Sigmoid colon (tissue), 6 donors: ENCODE measurements at regions not wholly inside any gene's neighbourhood (a gene's known extent, or its start where the extent isn't known, plus 50 kb on each side); places are given as distances from the start of the nearest gene placed in this dataset.

Source experiments
- DNase-seq: peaks from one replicate; pipeline ENCODE4 v3.0.0-alpha.2; 2019
- H3K27ac ChIP-seq, 4 donors: fragments of 200-600 bp; sonication (generic); one replicate each; pipeline ENCODE4 v1.5.1; 2016 to 2019; ENCODE audit warnings: mild to moderate bottlenecking in 1 of 4
- H3K27me3 ChIP-seq, 3 donors: fragments of 200-600 bp; sonication (generic); one replicate each; pipeline ENCODE4 v1.5.1; 2019; ENCODE audit warnings: mild to moderate bottlenecking in 1 of 3
- H3K36me3 ChIP-seq, 4 donors: fragments of 200-600 bp; sonication (generic); one replicate each; pipeline ENCODE4 v1.5.1; 2016 to 2019
- H3K4me1 ChIP-seq, 4 donors: fragments of 200-600 bp; sonication (generic); one replicate each; pipeline ENCODE4 v1.5.1; 2017 to 2019
- H3K4me3 ChIP-seq, 4 donors: fragments of 200-600 bp; sonication (generic); one replicate each; pipeline ENCODE4 v1.5.1; 2017 to 2019; ENCODE audit warnings: mild to moderate bottlenecking in 2 of 4, moderate library complexity in 1 of 4
- H3K9me3 ChIP-seq, 4 donors: fragments of 200-600 bp in 3 of 4; sonication (generic) in 3 of 4; one replicate each; pipeline versions ENCODE4 v1.5.1 to v1.6.1; 2013 to 2019
- CTCF ChIP-seq, 4 experiments: fragments of 450-650 bp in 3 of 4; fragments of 200-600 bp in 1 of 4; IDR thresholded peaks; one replicate each; pipeline ENCODE4 v1.5.1; 2016 to 2019; ENCODE audit warnings: antibody characterized with exemption in 4 of 4, mild to moderate bottlenecking in 3 of 4, moderate library complexity in 2 of 4
- EP300 ChIP-seq, 4 donors: sonication (generic); formaldehyde crosslinking; IDR thresholded peaks; one replicate each; pipeline ENCODE4 v1.6.1; 2017; ENCODE audit warnings: antibody characterized with exemption in 4 of 4
- POLR2A ChIP-seq, 2 donors: fragments of 450-650 bp; IDR thresholded peaks; one replicate each; pipeline ENCODE4 v1.6.1; 2016; ENCODE audit warnings: antibody characterized with exemption in 2 of 2, mild to moderate bottlenecking in 2 of 2, moderate library complexity in 2 of 2
- POLR2AphosphoS5 ChIP-seq, 4 donors: sonication (generic); formaldehyde crosslinking; IDR thresholded peaks; one replicate each; pipeline ENCODE4 v1.6.1; 2017; ENCODE audit warnings: antibody characterized with exemption in 4 of 4
- WGBS, 2 donors: extraction: QIAGEN DNeasy Blood & Tissue Kit; methylation state at CpG; one replicate each; pipeline ENCODE4 v1.1.7; 2013; 5-methylcytosine and 5-hydroxymethylcytosine counted together
- intact Hi-C: fragments of 100-400 bp; cut with DNase I; formaldehyde crosslinking; loops from one replicate; pipeline ENCODE4 v1.15.1; 2023
- donor health status: healthy with polysubstance abuse.
- donor health status: healthy.

GRCh38 chr5:159777049-159777660, 139.1 kb upstream of the ADRA1B start:
- Histone ChIP-seq H3K9me3 (no peaks in the 10 kb centered on the region), H3K36me3 (no peaks in the 10 kb centered on the region), H3K4me1 (peaks cover 0 to 13% (median 8%) of the 10 kb centered on the region in 4 donors), H3K27me3 (no peaks in the 10 kb centered on the region), H3K27ac (no peak overlapping the region), H3K4me3 (no peak overlapping the region)
- DNase-seq = no peak
- TF ChIP-seq CTCF (IDR thresholded peaks at IDR 0.05) (no peak), POLR2A (IDR thresholded peaks at IDR 0.05) (no peak), POLR2AphosphoS5 (IDR thresholded peaks at IDR 0.05) (no peak), EP300 (IDR thresholded peaks at IDR 0.05) (no peak)
- intact Hi-C loops = no loop called here
- 92 to 93% methylated on average over 9 of the region's 9 CpGs for WGBS, 2 donors

DNA sequence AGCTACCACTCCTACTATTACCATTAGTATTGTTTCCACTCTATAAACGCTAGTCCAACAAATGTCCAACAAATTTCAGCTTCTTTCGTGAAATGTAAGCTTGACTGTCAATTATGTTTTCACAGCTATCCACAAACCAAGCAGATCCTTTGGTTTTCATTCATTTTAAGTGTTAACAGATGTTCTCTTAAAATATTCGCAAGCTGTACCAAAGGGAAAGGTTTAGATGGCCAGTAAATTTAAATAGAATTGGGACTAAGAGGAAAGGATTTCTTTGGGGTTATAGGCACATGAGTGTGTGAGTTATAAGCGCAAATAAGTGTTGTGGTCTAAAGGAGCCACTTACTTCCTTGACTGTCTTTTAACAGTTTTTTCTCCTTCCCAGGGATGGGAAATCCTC, 136.8 kb upstream of the ADRA1B start:
- Histone ChIP-seq H3K27ac (no peak overlapping the region), H3K27me3 (no peaks in the 10 kb centered on the region), H3K4me3 (no peak overlapping the region), H3K4me1 (no peaks in the 10 kb centered on the region), H3K36me3 (no peaks in the 10 kb centered on the region), H3K9me3 (no peaks in the 10 kb centered on the region)
- DNase-seq = no peak
- TF ChIP-seq EP300 (IDR thresholded peaks at IDR 0.05) (no peak), POLR2A (IDR thresholded peaks at IDR 0.05) (no peak), CTCF (IDR thresholded peaks at IDR 0.05) (no peak), POLR2AphosphoS5 (IDR thresholded peaks at IDR 0.05) (no peak)
- intact Hi-C loops = no loop called here
- 86% methylated on average over 4 of the region's 4 CpGs for WGBS, 2 donors

DNA sequence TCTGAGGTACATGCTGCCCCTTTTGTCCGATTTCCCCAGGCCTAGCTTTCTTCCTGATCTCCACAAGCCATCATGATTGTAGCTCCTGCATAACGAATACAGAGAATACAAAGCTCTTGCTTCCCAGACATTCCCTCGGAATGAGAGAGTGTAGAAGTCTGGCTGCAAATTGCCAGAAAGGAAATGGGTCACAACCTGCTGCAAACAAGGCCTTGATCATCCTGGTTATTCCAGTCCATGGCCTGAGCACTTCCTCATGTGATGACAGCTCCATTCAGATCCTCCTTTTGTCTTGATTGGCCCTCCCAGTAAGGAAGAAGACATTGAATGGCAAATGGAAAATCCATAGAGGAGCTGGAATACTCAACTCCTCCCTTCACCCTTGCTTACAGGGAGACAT, 136.0 kb upstream of the ADRA1B start:
- intact Hi-C loops = loop anchor here (10.0 kb wide), 1 partner anchor 135 kb away; the partner anchor contains the start of gene ADRA1B
- TF ChIP-seq POLR2A (IDR thresholded peaks at IDR 0.05) (no peak), CTCF (IDR thresholded peaks at IDR 0.05) (no peak), POLR2AphosphoS5 (IDR thresholded peaks at IDR 0.05) (no peak), EP300 (IDR thresholded peaks at IDR 0.05) (no peak)
- H3K36me3 ChIP-seq = no peaks in the 10 kb centered on the region
- no peak overlapping the region for H3K27ac ChIP-seq
- H3K27me3 ChIP-seq = no peaks in the 10 kb centered on the region
- no peak for DNase-seq
- 82 to 89% methylated on average over 3 of the region's 3 CpGs for WGBS, 2 donors
- H3K9me3 ChIP-seq = no peaks in the 10 kb centered on the region
- H3K4me1 ChIP-seq = no peaks in the 10 kb centered on the region
- H3K4me3 ChIP-seq = no peak overlapping the region

GRCh38 chr5:159781626-159782157, 134.6 kb upstream of the ADRA1B start:
- no peak for DNase-seq
- H3K9me3 ChIP-seq = no peaks in the 10 kb centered on the region
- intact Hi-C loops = loop anchor here (10.0 kb wide), 1 partner anchor 133 kb away; the partner anchor contains the start of gene ADRA1B
- no peaks in the 10 kb centered on the region for H3K4me1 ChIP-seq
- TF ChIP-seq EP300 (IDR thresholded peaks at IDR 0.05) (no peak), POLR2A (IDR thresholded peaks at IDR 0.05) (no peak), CTCF (IDR thresholded peaks at IDR 0.05) (no peak), POLR2AphosphoS5 (IDR thresholded peaks at IDR 0.05) (no peak)
- H3K27ac ChIP-seq = no peak overlapping the region
- WGBS, 2 donors = 80 to 88% methylated on average over 3 of the region's 3 CpGs
- H3K36me3 ChIP-seq = no peaks in the 10 kb centered on the region
- H3K4me3 ChIP-seq = no peak overlapping the region
- no peaks in the 10 kb centered on the region for H3K27me3 ChIP-seq
